ENCODE measurements at regions not wholly inside any gene's neighbourhood (a gene's known extent, or its start where the extent isn't known, plus 50 kb on each side); places are given as distances from the start of the nearest gene placed in this dataset.

GRCh38 chr7:115116773-115117715 is 195.2 kb downstream of the MDFIC start:
- POLR2A ChIA-PET (ENCODE audit: unreplicated experiment) = no interaction called here
- Histone ChIP-seq H3K56ac (ENCODE audit: extremely low read depth, insufficient read depth, low read length) (no peak overlapping the region), H3K14ac (replicated peaks; ENCODE audit: low read depth, low read length) (no peak overlapping the region), H4K91ac (ENCODE audit: insufficient read depth, low read depth, low read length) (no peak overlapping the region), H2BK120ac (ENCODE audit: low read depth, low read length) (no peak overlapping the region), H2AK9ac (replicated peaks; ENCODE audit: low read depth, low read length, poor library complexity) (no peak overlapping the region), H3K23ac (ENCODE audit: low read depth, low read length) (no peak overlapping the region), H2BK5ac (ENCODE audit: low read depth, low read length, poor library complexity, severe bottlenecking) (no peak overlapping the region), H4K5ac (ENCODE audit: low read depth, low read length) (no peak overlapping the region), H2BK20ac (ENCODE audit: low read depth, low read length) (no peak overlapping the region), H3K4me3 (ENCODE audit: insufficient read depth, low read depth, low read length) (no peak overlapping the region), H3K36me3 (ENCODE audit: control insufficient read depth, insufficient read depth, low read length) (no peaks in the 10 kb centered on the region), H3K27me3 (ENCODE audit: control insufficient read depth, insufficient read depth, low read length) (no peaks in the 10 kb centered on the region), H3K4me1 (ENCODE audit: control insufficient read depth, insufficient read depth, low read length) (no peaks in the 10 kb centered on the region), H3K4ac (ENCODE audit: low read depth, low read length) (no peak overlapping the region), H3K9me1 (ENCODE audit: insufficient read depth, low read length) (no peaks in the 10 kb centered on the region), H4K8ac (ENCODE audit: low read depth in 2 of 2, low read length in 2 of 2) (no peak overlapping the region), H3K9me3 (ENCODE audit: control insufficient read depth, insufficient read depth, low read length) (no peaks in the 10 kb centered on the region), H3K9ac (ENCODE audit: low read depth, low read length) (no peak overlapping the region), H2BK15ac (ENCODE audit: low read depth, low read length) (no peak overlapping the region), H3K27ac (ENCODE audit: insufficient read depth, low read length) (no peak overlapping the region), H3K4me2 (ENCODE audit: low read depth, low read length) (no peak overlapping the region), H3K18ac (ENCODE audit: low read depth, low read length) (no peak overlapping the region), H2AK5ac (ENCODE audit: low read depth, low read length) (no peak overlapping the region), H4K20me1 (ENCODE audit: insufficient read depth, low read length) (no peaks in the 10 kb centered on the region), H2AFZ (replicated peaks; ENCODE audit: low read length, poor library complexity) (no peak overlapping the region), H3K79me1 (ENCODE audit: low read depth in 1 of 2, low read length in 2 of 2) (no peaks in the 10 kb centered on the region)
- ATAC-seq (ENCODE audit: low read depth) (no peak), DNase-seq (no peak)
- intact Hi-C loops (cut with micrococcal nuclease) = loop anchor here (5.0 kb wide), 1 partner anchor 630 kb away; no protein-coding TSS in a partner anchor
- TF ChIP-seq CEBPB (IDR thresholded peaks at IDR 0.05; ENCODE audit: low read depth, low read length) (no peak), ELK1 (IDR thresholded peaks at IDR 0.05; ENCODE audit: borderline replicate concordance, low read depth, low read length) (no peak), CTCF (conservative IDR thresholded peaks at IDR 0.05; ENCODE audit: low read depth, low read length) (no peak), CHD1 (IDR thresholded peaks at IDR 0.05; ENCODE audit: low read depth, low read length) (no peak), MAZ (IDR thresholded peaks at IDR 0.05; ENCODE audit: borderline replicate concordance, low read depth, low read length) (no peak), MXI1 (IDR thresholded peaks at IDR 0.05; ENCODE audit: borderline replicate concordance, low read depth, low read length) (no peak), MAFK (IDR thresholded peaks at IDR 0.05; ENCODE audit: low read depth, low read length) (no peak), USF2 (IDR thresholded peaks at IDR 0.05; ENCODE audit: low read depth, low read length) (no peak), FOS (IDR thresholded peaks at IDR 0.05; ENCODE audit: low read depth, low read length) (no peak), RCOR1 (IDR thresholded peaks at IDR 0.05; ENCODE audit: insufficient replicate concordance, low read length) (no peak)
- CTCF ChIA-PET = no interaction called here
- WGBS, 2 experiments (ENCODE audit: extremely low coverage in 2 of 2, insufficient read length in 1 of 2) = no CpG with 5 or more reads among the region's 5 CpGs
- in situ Hi-C loops (cut with MboI; ENCODE audit: low sequenced_read_pairs) = no loop called here
- dilution Hi-C loops (cut with HindIII; ENCODE audit: low sequenced_read_pairs, unreplicated experiment) = no loop called here
- BruUV-seq (replicated peaks) = no TSS peak
